T-cell (primary cell): ENCODE measurements at regions not wholly inside any gene's neighbourhood (a gene's known extent, or its start where the extent isn't known, plus 50 kb on each side); places are given as distances from the start of the nearest gene placed in this dataset.

Experiments used
- ATAC-seq, 4 experiments: fragments of 200-7000 bp in 3 of 4; fragments of 150-1000 bp in 1 of 4; cut with Tn5 transposase; replicated peaks in 1 of 4; 1 replicate in 3 of 4; 2 replicates in 1 of 4; pipeline ENCODE4 v1.10.0; 2021; ENCODE audit warnings: moderate library complexity in 3 of 4, mild to moderate bottlenecking in 2 of 4, moderate number of reproducible peaks in 1 of 4
- CTCF ChIA-PET, 2 donors: fragments of 300-600 bp; sonication (Branson Sonifier 250); formaldehyde crosslinking; loops; one replicate each; lab custom pipeline; 2022; ENCODE audit warnings: antibody characterized with exemption in 2 of 2; lab: Charles Lee
- POLR2A ChIA-PET, 2 donors: fragments of 300-600 bp; sonication (Branson Sonifier 250); formaldehyde crosslinking; loops; one replicate each; lab custom pipeline; 2022; ENCODE audit warnings: antibody characterized with exemption in 2 of 2; lab: Charles Lee
- DNase-seq, 35 experiments: peaks; one replicate each; pipeline versions ENCODE4 v3.0.0 to v3.0.0-alpha.2; 2013 to 2023
- H3K27ac ChIP-seq: one replicate; pipeline ENCODE4 v1.5.1; 2013; ENCODE audit warnings: low read length
- H3K27me3 ChIP-seq, 2 experiments: replicated peaks in 1 of 2; 1 replicate in 1 of 2; 2 replicates in 1 of 2; pipeline versions ENCODE4 v1.6.1 to v1.7.0; 2013; ENCODE audit warnings: low read length in 1 of 2, mixed read lengths in 1 of 2; ENCODE audit not compliant: control insufficient read depth in 2 of 2, insufficient read depth in 2 of 2; ENCODE audit errors: extremely low read depth in 1 of 2
- H3K36me3 ChIP-seq, 2 donors: 1 replicate in 1 of 2; 2 replicates in 1 of 2; pipeline versions ENCODE4 v1.6.1 to v1.7.0; 2013; ENCODE audit warnings: low read length in 1 of 2; ENCODE audit not compliant: control insufficient read depth in 2 of 2, insufficient read depth in 1 of 2; ENCODE audit errors: extremely low read depth in 1 of 2
- H3K4me1 ChIP-seq, 2 experiments: 1 replicate in 1 of 2; 2 replicates in 1 of 2; pipeline versions ENCODE4 v1.6.1 to v1.7.0; 2013; ENCODE audit warnings: low read length in 2 of 2, mixed read lengths in 1 of 2; ENCODE audit not compliant: insufficient read depth in 2 of 2, control insufficient read depth in 1 of 2; ENCODE audit errors: extremely low read depth in 1 of 2
- H3K4me3 ChIP-seq, 2 donors: 1 replicate in 1 of 2; 2 replicates in 1 of 2; pipeline versions ENCODE4 v1.5.1 to v1.7.0; 2013; ENCODE audit warnings: mild to moderate bottlenecking in 2 of 2, low read length in 1 of 2, moderate library complexity in 1 of 2; ENCODE audit not compliant: control insufficient read depth in 1 of 2; ENCODE audit errors: extremely low read depth in 1 of 2
- H3K9me3 ChIP-seq: 2 replicates; pipeline ENCODE4 v1.7.0; 2013
- H3K27ac Mint-ChIP-seq, 2 donors: one replicate each; pipeline ENCODE4 v1.8.0; 2020 to 2021; ENCODE audit warnings: mild to moderate bottlenecking in 2 of 2, mixed read lengths in 2 of 2
- H3K27me3 Mint-ChIP-seq, 2 donors: one replicate each; pipeline ENCODE4 v1.8.0; 2021 to 2022; ENCODE audit warnings: mixed read lengths in 2 of 2
- H3K36me3 Mint-ChIP-seq: one replicate; pipeline ENCODE4 v1.8.0; 2021; ENCODE audit warnings: mixed read lengths
- H3K4me1 Mint-ChIP-seq, 3 donors: one replicate each; pipeline ENCODE4 v1.8.0; 2020 to 2022; ENCODE audit warnings: mixed read lengths in 3 of 3, mild to moderate bottlenecking in 1 of 3
- H3K4me3 Mint-ChIP-seq, 3 donors: one replicate each; pipeline ENCODE4 v1.8.0; 2020 to 2022; ENCODE audit warnings: mild to moderate bottlenecking in 3 of 3, mixed read lengths in 3 of 3, moderate library complexity in 3 of 3
- H3K9me3 Mint-ChIP-seq, 3 donors: one replicate each; pipeline ENCODE4 v1.8.0; 2020 to 2022; ENCODE audit warnings: mixed read lengths in 3 of 3
- WGBS: methylation state at CpG from one replicate; pipeline ENCODE4 v1.1.5; 2013; ENCODE audit warnings: missing lambda C conversion rate; ENCODE audit not compliant: insufficient coverage; 5-methylcytosine and 5-hydroxymethylcytosine counted together

- DNase-seq = no peak
- ATAC-seq = no peak
- Histone ChIP-seq H3K9me3 (no peaks in the 10 kb centered on the region), H3K27me3 (peaks cover 0 to 14% of the 10 kb centered on the region in 2 experiments), H3K4me1 (no peaks in the 10 kb centered on the region), H3K27ac (no peak overlapping the region), H3K4me3 (no peak overlapping the region), H3K36me3 (no peaks in the 10 kb centered on the region)
- no peak overlapping the region for H3K27ac Mint-ChIP-seq
- no CpG with 5 or more reads among the region's 2 CpGs for WGBS
- no peak overlapping the region for H3K4me3 Mint-ChIP-seq
- H3K9me3 Mint-ChIP-seq = peaks cover 0 to 5% (median 0%) of the 10 kb centered on the region in 3 donors
- H3K4me1 Mint-ChIP-seq = no peaks in the 10 kb centered on the region
- peaks cover 11 to 16% of the 10 kb centered on the region in 2 donors for H3K27me3 Mint-ChIP-seq
- POLR2A ChIA-PET = no interaction called here
- CTCF ChIA-PET = no interaction called here
- H3K36me3 Mint-ChIP-seq = no peaks in the 10 kb centered on the region
These were observed 98.1 kb upstream of the SH3BP4 start for GRCh38 chr2:234853729-234854128.

DNA sequence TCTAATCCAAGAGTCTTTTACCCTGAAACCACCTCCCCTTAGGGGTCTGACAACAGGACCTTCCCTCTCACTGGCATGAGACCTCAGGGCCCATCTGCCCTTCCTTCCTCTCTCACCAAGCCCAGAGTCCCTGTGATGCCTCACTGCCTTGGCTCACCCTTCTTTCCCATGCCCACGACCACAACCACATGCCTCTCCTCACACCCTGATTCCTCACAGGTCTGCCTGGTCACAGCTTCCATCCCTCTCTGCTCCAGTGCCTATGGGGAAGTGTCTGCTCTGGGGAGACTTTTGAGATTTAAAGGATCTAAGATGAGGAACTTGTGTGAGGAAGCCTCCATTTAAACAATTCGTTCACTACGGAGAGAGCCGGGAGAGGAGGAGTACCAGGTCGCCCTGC, 98.9 kb upstream of the SH3BP4 start:
- no peak overlapping the region for H3K4me3 Mint-ChIP-seq
- H3K27me3 ChIP-seq = peaks cover 0 to 14% of the 10 kb centered on the region in 2 experiments
- ATAC-seq (no peak), DNase-seq (no peak)
- peaks cover 19 to 24% of the 10 kb centered on the region in 2 donors for H3K27me3 Mint-ChIP-seq
- H3K4me1 ChIP-seq = no peaks in the 10 kb centered on the region
- ChIA-PET CTCF (no interaction called here), POLR2A (no interaction called here)
- H3K4me1 Mint-ChIP-seq = no peaks in the 10 kb centered on the region
- no peak overlapping the region for H3K4me3 ChIP-seq
- H3K9me3 ChIP-seq = no peaks in the 10 kb centered on the region
- 82% methylated on average over 3 of the region's 5 CpGs for WGBS
- H3K9me3 Mint-ChIP-seq = peaks cover 0 to 5% (median 0%) of the 10 kb centered on the region in 3 donors
- H3K36me3 ChIP-seq = no peaks in the 10 kb centered on the region
- H3K27ac ChIP-seq = no peak overlapping the region
- H3K27ac Mint-ChIP-seq = no peak overlapping the region
- H3K36me3 Mint-ChIP-seq = no peaks in the 10 kb centered on the region

- H3K27me3 Mint-ChIP-seq = peaks cover 21 to 30% of the 10 kb centered on the region in 2 donors
- no peak for ATAC-seq
- POLR2A ChIA-PET = no interaction called here
- no peak for DNase-seq
- Histone ChIP-seq H3K27ac (no peak overlapping the region), H3K9me3 (no peaks in the 10 kb centered on the region), H3K4me3 (no peak overlapping the region), H3K36me3 (no peaks in the 10 kb centered on the region), H3K27me3 (peaks cover 0 to 20% of the 10 kb centered on the region in 2 experiments), H3K4me1 (no peaks in the 10 kb centered on the region)
- WGBS = no CpG with 5 or more reads among the region's 1 CpG
- H3K4me1 Mint-ChIP-seq = no peaks in the 10 kb centered on the region
- H3K27ac Mint-ChIP-seq = no peak overlapping the region
- peaks cover 0 to 5% (median 0%) of the 10 kb centered on the region in 3 donors for H3K9me3 Mint-ChIP-seq
- H3K36me3 Mint-ChIP-seq = no peaks in the 10 kb centered on the region
- no peak overlapping the region for H3K4me3 Mint-ChIP-seq
- CTCF ChIA-PET = no interaction called here
These were observed 99.8 kb upstream of the SH3BP4 start for GRCh38 chr2:234852035-234852434.

- CTCF ChIA-PET = no interaction called here
- POLR2A ChIA-PET = no interaction called here
These were observed 100.4 kb upstream of the SH3BP4 start for GRCh38 chr2:234851451-234851850.

GRCh38 chr2:234850818-234851217, 101.0 kb upstream of the SH3BP4 start:
- H3K36me3 Mint-ChIP-seq = no peaks in the 10 kb centered on the region
- ATAC-seq = no peak
- H3K4me3 ChIP-seq = no peak overlapping the region

More at GRCh38 chr2:234851451-234851850, 100.4 kb upstream of the SH3BP4 start:
- Mint-ChIP-seq H3K4me3 (no peak overlapping the region), H3K4me1 (no peaks in the 10 kb centered on the region), H3K27me3 (peaks cover 21 to 30% of the 10 kb centered on the region in 2 donors), H3K27ac (no peak overlapping the region), H3K36me3 (no peaks in the 10 kb centered on the region), H3K9me3 (peaks cover 0 to 5% (median 0%) of the 10 kb centered on the region in 3 donors)
- no peak for DNase-seq
- ATAC-seq = no peak
- no peaks in the 10 kb centered on the region for H3K9me3 ChIP-seq
- no peak overlapping the region for H3K4me3 ChIP-seq
- WGBS = 80% methylated on average over 2 of the region's 5 CpGs
- no peaks in the 10 kb centered on the region for H3K4me1 ChIP-seq
- H3K27ac ChIP-seq = no peak overlapping the region
- H3K36me3 ChIP-seq = no peaks in the 10 kb centered on the region
- H3K27me3 ChIP-seq = peaks cover 0 to 21% of the 10 kb centered on the region in 2 experiments

GRCh38 chr2:234849678-234850077, 102.1 kb upstream of the SH3BP4 start:
- Mint-ChIP-seq H3K9me3 (no peaks in the 10 kb centered on the region), H3K4me1 (no peaks in the 10 kb centered on the region), H3K4me3 (no peak overlapping the region), H3K27me3 (peaks cover 20 to 30% of the 10 kb centered on the region in 2 donors), H3K27ac (no peak overlapping the region), H3K36me3 (no peaks in the 10 kb centered on the region)
- no peaks in the 10 kb centered on the region for H3K9me3 ChIP-seq
- no peaks in the 10 kb centered on the region for H3K4me1 ChIP-seq
- H3K4me3 ChIP-seq = no peak overlapping the region
- no peaks in the 10 kb centered on the region for H3K36me3 ChIP-seq
- ChIA-PET POLR2A (no interaction called here), CTCF (no interaction called here)
- no peak for DNase-seq
- 60% methylated on average over 4 of the region's 4 CpGs for WGBS
- H3K27me3 ChIP-seq = peaks cover 0 to 21% of the 10 kb centered on the region in 2 experiments
- no peak for ATAC-seq
- no peak overlapping the region for H3K27ac ChIP-seq

More at GRCh38 chr2:234850818-234851217, 101.0 kb upstream of the SH3BP4 start:
- no peak overlapping the region for H3K27ac Mint-ChIP-seq
- H3K27me3 ChIP-seq = peaks cover 0 to 21% of the 10 kb centered on the region in 2 experiments
- ChIA-PET POLR2A (no interaction called here), CTCF (no interaction called here)
- no peaks in the 10 kb centered on the region for H3K4me1 ChIP-seq
- no peak overlapping the region for H3K27ac ChIP-seq
- H3K9me3 Mint-ChIP-seq = peaks cover 0 to 5% (median 0%) of the 10 kb centered on the region in 3 donors
- H3K4me1 Mint-ChIP-seq = no peaks in the 10 kb centered on the region
- H3K27me3 Mint-ChIP-seq = peaks cover 21 to 30% of the 10 kb centered on the region in 2 donors
- no peaks in the 10 kb centered on the region for H3K9me3 ChIP-seq
- H3K4me3 Mint-ChIP-seq = no peak overlapping the region
- 73% methylated on average over 3 of the region's 5 CpGs for WGBS
- H3K36me3 ChIP-seq = no peaks in the 10 kb centered on the region
- DNase-seq = no peak

GRCh38 chr2:234848578-234848977, 103.2 kb upstream of the SH3BP4 start:
- POLR2A ChIA-PET = no interaction called here
- Mint-ChIP-seq H3K4me1 (no peaks in the 10 kb centered on the region), H3K36me3 (no peaks in the 10 kb centered on the region), H3K27me3 (peaks cover 17 to 25% of the 10 kb centered on the region in 2 donors), H3K9me3 (no peaks in the 10 kb centered on the region), H3K4me3 (no peak overlapping the region), H3K27ac (no peak overlapping the region)
- Histone ChIP-seq H3K9me3 (no peaks in the 10 kb centered on the region), H3K27ac (no peak overlapping the region), H3K4me1 (no peaks in the 10 kb centered on the region), H3K36me3 (no peaks in the 10 kb centered on the region), H3K27me3 (peaks cover 0 to 19% of the 10 kb centered on the region in 2 experiments), H3K4me3 (no peak overlapping the region)
- CTCF ChIA-PET = no interaction called here
- ATAC-seq (no peak), DNase-seq (no peak)
